GM23248 (cell line): ENCODE measurements at regions not wholly inside any gene's neighbourhood (a gene's known extent, or its start where the extent isn't known, plus 50 kb on each side); places are given as distances from the start of the nearest gene placed in this dataset.

Experiments used
- EZH2 ChIP-seq: fragments of 200-600 bp; sonication (generic); IDR thresholded peaks from 2 replicates; pipeline ENCODE4 v1.6.1; 2018; ENCODE audit warnings: antibody characterized with exemption, mild to moderate bottlenecking; ENCODE audit not compliant: insufficient read depth, poor library complexity, severe bottlenecking
- EZH2phosphoT487 ChIP-seq: fragments of 200-600 bp; sonication (generic); IDR thresholded peaks from 2 replicates; pipeline ENCODE4 v1.6.1; 2018; ENCODE audit warnings: antibody characterized with exemption, moderate library complexity, mild to moderate bottlenecking, low read depth; ENCODE audit not compliant: insufficient read depth

- TF ChIP-seq EZH2, result no peak
- TF ChIP-seq EZH2phosphoT487, result no peak
These were observed 1102.6 kb upstream of the EPHA6 start for GRCh38 chr3:95711789-95712188.
